PC-3 (cell line): ENCODE measurements at regions not wholly inside any gene's neighbourhood (a gene's known extent, or its start where the extent isn't known, plus 50 kb on each side); places are given as distances from the start of the nearest gene placed in this dataset.
A peak's percentile ranks its signal among the peaks of the same experiment; 100 is the strongest.

Experiments
- ATAC-seq: fragments of 200-7000 bp; cut with Tn5 transposase; 2 replicates; pipeline ENCODE4 v1.9.1; 2020; ENCODE audit warnings: mild to moderate bottlenecking, moderate library complexity
- BruUV-seq: library from RNA; stranded (reverse); fragments of 400-500 nt; replicated peaks from 2 replicates; lab custom pipeline; 2021; lab: Mats Ljungman, UMichigan
- CTCF ChIA-PET: fragments of 300-600 bp; sonication (Branson Sonifier 250); formaldehyde crosslinking; loops from one replicate; lab custom pipeline; 2022; ENCODE audit warnings: antibody characterized with exemption; lab: Charles Lee
- POLR2A ChIA-PET: fragments of 300-600 bp; sonication (Branson Sonifier 250); formaldehyde crosslinking; loops from one replicate; lab custom pipeline; 2022; ENCODE audit warnings: antibody characterized with exemption; ENCODE audit not compliant: unreplicated experiment; lab: Charles Lee
- DNase-seq: peaks from one replicate; pipeline ENCODE4 v3.0.0-alpha.2; 2015
- H2AFZ ChIP-seq: fragments of 300-600 bp; sonication (generic); 2 replicates; pipeline ENCODE4 v1.6.0; 2016; ENCODE audit warnings: antibody characterized with exemption, low read length
- H3F3A ChIP-seq: fragments of 300-600 bp; sonication (generic); one replicate; pipeline ENCODE4 v1.6.0; 2017; ENCODE audit warnings: antibody characterized with exemption, low read length, control low read depth, mild to moderate bottlenecking; ENCODE audit not compliant: unreplicated experiment
- H3K27ac ChIP-seq: fragments of 300-600 bp; sonication (generic); 2 replicates; pipeline ENCODE4 v1.5.1; 2016; ENCODE audit warnings: mild to moderate bottlenecking, low read length
- H3K27me3 ChIP-seq: fragments of 300-600 bp; sonication (generic); 2 replicates; pipeline ENCODE4 v1.6.1; 2016; ENCODE audit warnings: low read length, mixed read lengths
- H3K36me3 ChIP-seq: fragments of 300-600 bp; sonication (generic); 2 replicates; pipeline ENCODE4 v1.6.1; 2016; ENCODE audit warnings: low read depth, mixed run types, low read length, mixed read lengths
- H3K4me1 ChIP-seq: fragments of 300-600 bp; sonication (generic); 2 replicates; pipeline ENCODE4 v1.5.1; 2016; ENCODE audit warnings: low read length; ENCODE audit not compliant: insufficient read depth
- H3K4me2 ChIP-seq: fragments of 300-600 bp; sonication (generic); 2 replicates; pipeline ENCODE4 v1.6.0; 2016; ENCODE audit warnings: low read length
- H3K4me3 ChIP-seq: fragments of 300-600 bp; sonication (generic); 2 replicates; pipeline ENCODE4 v1.5.1; 2016; ENCODE audit warnings: mild to moderate bottlenecking, low read length, mixed read lengths
- H3K79me2 ChIP-seq: fragments of 300-600 bp; sonication (generic); 2 replicates; pipeline ENCODE4 v1.6.1; 2017; ENCODE audit warnings: low read length, mixed read lengths
- H3K9ac ChIP-seq: fragments of 300-600 bp; sonication (generic); 2 replicates; pipeline ENCODE4 v1.6.0; 2016; ENCODE audit warnings: mild to moderate bottlenecking, low read length
- H3K9me2 ChIP-seq: fragments of 300-600 bp; sonication (generic); replicated peaks from 2 replicates; pipeline ENCODE4 v1.6.1; 2016; ENCODE audit warnings: mixed run types, low read length, mixed read lengths
- H3K9me3 ChIP-seq: fragments of 300-600 bp; sonication (generic); 2 replicates; pipeline ENCODE4 v1.6.1; 2016; ENCODE audit warnings: low read length, mixed read lengths
- H4K20me1 ChIP-seq: fragments of 300-600 bp; sonication (generic); 2 replicates; pipeline ENCODE4 v1.6.1; 2016; ENCODE audit warnings: low read length, mixed read lengths
- EZH2 ChIP-seq: fragments of 300-600 bp; sonication (generic); IDR thresholded peaks from one replicate; pipeline ENCODE4 v1.6.1; 2017; ENCODE audit warnings: antibody characterized with exemption, mild to moderate bottlenecking, low read length; ENCODE audit not compliant: unreplicated experiment
- EZH2phosphoT487 ChIP-seq: fragments of 300-600 bp; sonication (generic); IDR thresholded peaks from 2 replicates; pipeline ENCODE4 v1.6.1; 2018; ENCODE audit warnings: mild to moderate bottlenecking, antibody characterized with exemption, low read length, borderline replicate concordance
- intact Hi-C: fragments of 100-400 bp; cut with micrococcal nuclease; formaldehyde crosslinking; loops from 2 replicates; pipeline ENCODE4 v1.9.0; 2023
- TF ChIP-seq, protein P1 (sequence below): fragments of 300-600 bp; sonication (generic); conservative IDR thresholded peaks from 2 replicates; pipeline ENCODE4 v1.5.1; 2017; ENCODE audit warnings: antibody characterized with exemption, low read depth, mild to moderate bottlenecking, low read length

DNA sequence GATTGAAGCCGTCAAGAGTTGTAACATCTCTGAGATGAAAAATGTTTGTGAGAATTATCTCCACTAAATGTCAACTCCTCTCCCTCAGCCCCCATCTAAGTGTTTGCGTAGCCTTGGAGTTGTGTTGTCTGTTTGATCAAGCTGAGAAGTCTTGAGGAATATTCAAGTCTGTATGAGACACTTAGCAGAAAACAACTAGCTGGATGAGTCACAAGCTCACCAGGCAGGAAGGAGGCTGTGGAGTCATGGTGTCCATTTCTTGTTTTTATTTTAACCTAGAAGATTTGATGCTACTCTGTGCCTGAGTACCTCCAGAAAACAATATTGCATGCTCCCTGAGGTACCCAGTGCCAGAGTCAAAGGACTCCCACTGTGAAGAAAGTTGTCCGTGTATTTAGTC, 211.6 kb upstream of the PLXNA2 start:
- no peaks in the 10 kb centered on the region for H3K9me3 ChIP-seq
- peaks cover 8% of the 10 kb centered on the region; the same call in 1 of the 2 replicates for H3K4me1 ChIP-seq
- H3K27me3 ChIP-seq: no peaks in the 10 kb centered on the region
- ATAC-seq: peak; percentile 74
- no peaks in the 10 kb centered on the region for H3K36me3 ChIP-seq
- H3F3A ChIP-seq: no peaks in the 10 kb centered on the region
- no peaks in the 10 kb centered on the region for H4K20me1 ChIP-seq
- no peak overlapping the region for H3K4me2 ChIP-seq
- TF ChIP-seq, protein P1, sequence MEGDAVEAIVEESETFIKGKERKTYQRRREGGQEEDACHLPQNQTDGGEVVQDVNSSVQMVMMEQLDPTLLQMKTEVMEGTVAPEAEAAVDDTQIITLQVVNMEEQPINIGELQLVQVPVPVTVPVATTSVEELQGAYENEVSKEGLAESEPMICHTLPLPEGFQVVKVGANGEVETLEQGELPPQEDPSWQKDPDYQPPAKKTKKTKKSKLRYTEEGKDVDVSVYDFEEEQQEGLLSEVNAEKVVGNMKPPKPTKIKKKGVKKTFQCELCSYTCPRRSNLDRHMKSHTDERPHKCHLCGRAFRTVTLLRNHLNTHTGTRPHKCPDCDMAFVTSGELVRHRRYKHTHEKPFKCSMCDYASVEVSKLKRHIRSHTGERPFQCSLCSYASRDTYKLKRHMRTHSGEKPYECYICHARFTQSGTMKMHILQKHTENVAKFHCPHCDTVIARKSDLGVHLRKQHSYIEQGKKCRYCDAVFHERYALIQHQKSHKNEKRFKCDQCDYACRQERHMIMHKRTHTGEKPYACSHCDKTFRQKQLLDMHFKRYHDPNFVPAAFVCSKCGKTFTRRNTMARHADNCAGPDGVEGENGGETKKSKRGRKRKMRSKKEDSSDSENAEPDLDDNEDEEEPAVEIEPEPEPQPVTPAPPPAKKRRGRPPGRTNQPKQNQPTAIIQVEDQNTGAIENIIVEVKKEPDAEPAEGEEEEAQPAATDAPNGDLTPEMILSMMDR: no peak
- TF ChIP-seq EZH2phosphoT487 (no peak), EZH2 (no peak)
- H3K4me3 ChIP-seq: no peak overlapping the region
- no TSS peak for BruUV-seq
- POLR2A ChIA-PET: no interaction called here
- H3K9ac ChIP-seq: no peak overlapping the region
- H3K9me2 ChIP-seq: 0 out of 2 replicates have a peak, but pooled peaks cover 6% of the 10 kb centered on the region
- DNase-seq: peak; percentile 70
- no peaks in the 10 kb centered on the region for H3K79me2 ChIP-seq
- intact Hi-C loops: no loop called here
- H2AFZ ChIP-seq: no peak overlapping the region
- no peak overlapping the region for H3K27ac ChIP-seq
- CTCF ChIA-PET: no interaction called here

DNA sequence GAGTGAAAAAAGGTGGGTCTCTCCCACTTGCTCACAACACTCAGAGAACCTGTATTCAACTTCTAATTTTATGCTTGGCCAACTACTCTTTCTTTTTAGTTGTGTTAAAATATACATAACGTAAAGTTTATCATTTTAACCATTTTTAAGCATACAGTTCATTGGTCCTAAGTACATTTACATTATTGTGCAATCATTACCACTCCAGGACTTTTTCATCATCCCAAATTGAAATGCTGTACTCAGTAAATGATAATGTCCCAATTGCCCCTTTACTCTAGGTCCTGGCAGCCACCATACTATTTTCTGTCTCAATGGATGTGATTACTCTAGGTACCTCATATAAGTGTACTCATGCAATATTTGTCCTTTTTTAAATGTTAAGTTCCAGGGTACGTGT, 212.3 kb upstream of the PLXNA2 start:
- Histone ChIP-seq H4K20me1 (no peaks in the 10 kb centered on the region), H3K9ac (no peak overlapping the region), H3K27me3 (no peaks in the 10 kb centered on the region), H3K4me2 (no peak overlapping the region), H3K79me2 (no peaks in the 10 kb centered on the region), H3K9me3 (no peaks in the 10 kb centered on the region), H3K4me3 (no peak overlapping the region), H2AFZ (no peak overlapping the region), H3K4me1 (peaks cover 8% of the 10 kb centered on the region; the same call in 1 of the 2 replicates), H3K27ac (no peak overlapping the region), H3F3A (no peaks in the 10 kb centered on the region), H3K36me3 (no peaks in the 10 kb centered on the region), H3K9me2 (0 out of 2 replicates have a peak, but pooled peaks cover 6% of the 10 kb centered on the region)
- POLR2A ChIA-PET: no interaction called here
- BruUV-seq: no TSS peak
- CTCF ChIA-PET: no interaction called here
- no peak for ATAC-seq
- intact Hi-C loops: no loop called here
- TF ChIP-seq EZH2phosphoT487 (no peak), EZH2 (no peak)
- TF ChIP-seq, protein P1: no peak
- DNase-seq: no peak

DNA sequence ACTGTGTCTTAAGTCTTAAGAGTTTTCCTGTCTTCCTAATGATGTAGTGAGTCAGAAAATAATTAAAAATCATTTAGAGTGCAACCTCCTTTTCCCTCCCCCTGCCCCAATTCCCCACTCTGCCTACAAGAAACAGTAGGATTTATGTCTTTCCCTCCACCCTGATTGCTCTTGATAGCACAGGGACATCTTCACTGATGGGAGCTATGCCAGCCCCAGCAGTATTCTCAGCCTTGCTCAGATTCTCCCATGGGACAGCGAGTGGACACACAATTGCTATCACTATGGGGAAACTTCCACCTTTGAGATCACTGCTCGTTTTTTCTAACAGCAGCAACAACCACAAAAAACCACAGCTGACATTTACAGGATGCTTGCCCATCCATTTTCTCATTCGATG, 216.6 kb upstream of the PLXNA2 start:
- DNase-seq (no peak), ATAC-seq (no peak)
- intact Hi-C loops: no loop called here
- Histone ChIP-seq H3K4me2 (no peak overlapping the region), H3K9ac (no peak overlapping the region), H3F3A (no peaks in the 10 kb centered on the region), H3K27me3 (no peaks in the 10 kb centered on the region), H3K27ac (no peak overlapping the region), H3K36me3 (no peaks in the 10 kb centered on the region), H3K4me1 (peaks cover 5% of the 10 kb centered on the region; the same call in 1 of the 2 replicates), H4K20me1 (no peaks in the 10 kb centered on the region), H3K9me3 (no peaks in the 10 kb centered on the region), H2AFZ (no peak overlapping the region), H3K79me2 (no peaks in the 10 kb centered on the region), H3K4me3 (no peak overlapping the region), H3K9me2 (0 out of 2 replicates have a peak, but pooled peaks cover 6% of the 10 kb centered on the region)
- ChIA-PET CTCF (no interaction called here), POLR2A (no interaction called here)
- no TSS peak for BruUV-seq
- TF ChIP-seq EZH2 (no peak), EZH2phosphoT487 (no peak)
- TF ChIP-seq, protein P1: no peak
